Fibroblast of the aortic adventitia (primary cell): ENCODE measurements at regions not wholly inside any gene's neighbourhood (a gene's known extent, or its start where the extent isn't known, plus 50 kb on each side); places are given as distances from the start of the nearest gene placed in this dataset.
"Not testable (repeated sequence)": the region's sequence is repeated elsewhere in the genome, so short reads cannot be mapped to it uniquely, and the experiment has no call there.

Experiments
- DNase-seq: peaks from one replicate; pipeline ENCODE4 v3.0.0-alpha.2; 2010; ENCODE audit warnings: low read depth
- H3K4me3 ChIP-seq: 2 replicates; pipeline ENCODE4 v1.5.1; 2011; ENCODE audit warnings: low read depth, mild to moderate bottlenecking, control low read depth, low read length, moderate library complexity
- CTCF ChIP-seq: IDR thresholded peaks from 2 replicates; pipeline ENCODE4 v1.5.1; 2011; ENCODE audit warnings: mild to moderate bottlenecking, low read length, control low read depth, inconsistent platforms; ENCODE audit not compliant: insufficient read depth

GRCh38 chr2:126952216-126952615, 53.5 kb downstream of the TEX51 start:
- DNase-seq: no peak
- no peak overlapping the region for H3K4me3 ChIP-seq
- no peak for TF ChIP-seq CTCF

GRCh38 chr2:126953483-126953882, 54.8 kb downstream of the TEX51 start:
- no peak for TF ChIP-seq CTCF
- no peak overlapping the region for H3K4me3 ChIP-seq
- DNase-seq: no peak

GRCh38 chr2:126954831-126955230, 56.1 kb downstream of the TEX51 start:
- no peak overlapping the region for H3K4me3 ChIP-seq
- DNase-seq: no peak
- TF ChIP-seq CTCF: no peak

GRCh38 chr2:126956773-126957172, 58.1 kb downstream of the TEX51 start:
- not testable (repeated sequence) for H3K4me3 ChIP-seq, DNase-seq

DNA sequence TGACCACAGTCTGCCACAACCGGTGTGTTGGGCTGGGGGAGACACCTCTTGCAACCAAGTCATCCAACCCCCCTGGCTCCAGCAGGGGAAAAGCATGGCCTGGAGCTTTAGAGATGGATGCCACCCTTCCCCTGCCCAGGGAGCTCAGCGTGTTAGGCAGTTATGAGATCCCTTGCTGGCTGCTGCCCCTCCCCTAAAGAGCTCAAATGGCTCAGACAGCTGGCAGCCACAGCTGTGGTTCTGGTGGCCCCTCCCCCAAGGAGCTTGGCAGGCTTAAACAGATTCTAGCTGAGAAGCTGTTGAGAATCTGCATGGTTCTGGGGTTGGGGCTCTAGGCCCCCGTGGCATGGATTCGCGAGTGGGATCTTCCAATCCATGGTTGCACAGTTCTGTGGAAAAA, 64.7 kb downstream of the TEX51 start:
- no peak for TF ChIP-seq CTCF
- no peak for DNase-seq
- no peak overlapping the region for H3K4me3 ChIP-seq

DNA sequence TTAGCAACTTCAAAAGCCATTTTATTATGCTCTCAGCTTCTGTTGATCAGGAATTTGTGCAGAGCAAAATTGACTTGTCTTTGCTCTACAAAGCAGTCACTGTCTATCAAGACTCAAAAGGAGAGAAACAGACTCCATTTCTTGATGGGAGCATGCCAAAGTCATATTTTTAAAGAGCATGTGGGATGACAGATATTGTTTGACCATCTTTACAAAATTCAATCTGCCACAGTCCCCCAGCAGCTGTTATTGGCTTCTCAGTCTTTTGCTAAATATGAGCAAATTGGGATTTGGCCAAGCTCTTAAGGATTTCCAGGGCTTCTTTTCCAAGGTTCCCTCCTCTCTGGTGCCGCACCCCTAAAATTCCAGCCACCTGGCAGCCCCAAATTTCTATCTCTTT, 67.9 kb downstream of the TEX51 start:
- DNase-seq: no peak
- H3K4me3 ChIP-seq: no peak overlapping the region
- TF ChIP-seq CTCF: no peak

- DNase-seq: no peak
- no peak for TF ChIP-seq CTCF
- no peak overlapping the region for H3K4me3 ChIP-seq
Measured at GRCh38 chr2:126970583-126970982, 71.9 kb downstream of the TEX51 start.

GRCh38 chr2:126971162-126971480, 72.4 kb downstream of the TEX51 start:
- DNase-seq: no peak
- no peak overlapping the region for H3K4me3 ChIP-seq
- no peak for TF ChIP-seq CTCF
